ENCODE measurements at regions not wholly inside any gene's neighbourhood (a gene's known extent, or its start where the extent isn't known, plus 50 kb on each side); places are given as distances from the start of the nearest gene placed in this dataset.

DNA sequence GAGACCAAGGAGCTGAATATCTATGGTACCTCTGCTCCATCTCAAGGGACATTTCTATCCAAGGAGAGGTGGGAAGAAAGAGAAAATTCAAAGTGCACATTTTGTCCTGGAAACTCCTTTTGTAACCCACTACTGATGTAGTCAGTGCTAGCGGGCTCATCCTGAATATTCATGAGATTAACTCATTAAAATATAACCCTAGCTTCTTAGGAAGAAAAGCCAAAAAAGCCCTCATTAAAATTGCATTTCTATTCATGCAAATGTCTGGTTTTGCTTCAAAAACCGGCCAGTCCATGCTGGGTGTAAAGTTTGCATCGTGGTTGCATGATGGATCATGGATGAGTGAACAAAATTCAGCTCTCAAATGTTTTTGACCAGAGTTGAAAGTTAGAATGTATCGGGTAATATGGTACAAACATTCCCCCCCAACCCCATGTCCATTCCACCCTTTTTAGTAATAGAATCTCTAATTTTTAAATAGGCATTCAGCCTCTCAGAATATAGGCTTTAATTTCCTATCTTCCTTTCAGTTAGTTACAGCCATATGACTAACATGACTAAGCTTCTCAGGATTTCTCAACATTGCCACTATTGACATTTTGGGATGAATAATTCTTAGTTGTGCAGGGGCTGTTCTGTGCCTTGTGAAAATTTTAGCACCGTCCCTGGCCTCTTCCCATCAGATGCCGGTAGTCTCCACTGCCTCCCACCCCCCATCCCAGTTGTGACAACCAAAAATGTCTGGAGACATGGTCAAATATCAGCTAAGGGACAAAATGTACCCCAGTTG lies 104.2 kb upstream of the RND3 start:
- H3K9me3 Mint-ChIP-seq = peaks cover 0 to 1% (median 0%) of the 10 kb centered on the region in 5 donors

DNA sequence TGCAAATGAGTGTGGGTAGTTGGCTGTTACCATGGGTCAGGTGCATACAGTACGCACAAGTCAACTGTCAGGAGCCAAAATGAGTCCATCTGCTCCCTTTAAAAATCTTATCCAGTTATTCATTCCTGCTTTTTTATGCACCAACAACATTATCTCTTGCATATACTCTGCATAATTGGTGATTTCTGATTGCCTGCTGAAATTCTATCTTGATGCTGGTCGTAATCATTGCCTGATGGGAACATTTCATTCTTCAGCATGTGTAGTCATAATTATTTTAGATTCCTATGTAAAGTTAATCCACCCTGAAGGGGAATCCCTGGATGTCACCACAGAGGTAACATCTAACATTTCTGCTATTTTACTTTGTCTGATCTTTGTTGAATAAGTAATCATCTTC lies 102.2 kb upstream of the RND3 start:
- ChIA-PET CTCF (no interaction called here), POLR2A (no interaction called here)
- H3K4me3 ChIP-seq (ENCODE audit: low read length) = no peak overlapping the region
- Mint-ChIP-seq H3K9me3 (peaks cover 0 to 1% (median 0%) of the 10 kb centered on the region in 5 donors), H3K36me3 (no peaks in the 10 kb centered on the region), H3K27ac (no peak overlapping the region), H3K4me1 (no peaks in the 10 kb centered on the region), H3K4me3 (no peak overlapping the region), H3K27me3 (no peaks in the 10 kb centered on the region)
- no peaks in the 10 kb centered on the region for H3K27me3 ChIP-seq (ENCODE audit: insufficient read depth, low read length, poor library complexity, severe bottlenecking)
- no peak for DNase-seq
- H3K9me3 ChIP-seq (ENCODE audit: low read length) = no peaks in the 10 kb centered on the region
- H3K27ac ChIP-seq (ENCODE audit: low read depth, low read length) = no peak overlapping the region
- H3K36me3 ChIP-seq (ENCODE audit: insufficient read depth, low read length) = no peaks in the 10 kb centered on the region
- no peaks in the 10 kb centered on the region for H3K4me1 ChIP-seq (ENCODE audit: insufficient read depth, low read length)

More for the DNA sequence above, 104.2 kb upstream of the RND3 start:
- no peaks in the 10 kb centered on the region for H3K27me3 ChIP-seq (ENCODE audit: insufficient read depth, low read length, poor library complexity, severe bottlenecking)
- ChIA-PET CTCF (no interaction called here), POLR2A (no interaction called here)
- H3K4me1 ChIP-seq (ENCODE audit: insufficient read depth, low read length) = no peaks in the 10 kb centered on the region
- Mint-ChIP-seq H3K27me3 (no peaks in the 10 kb centered on the region), H3K36me3 (no peaks in the 10 kb centered on the region), H3K27ac (peak overlapping the region in 1 of 8 donors; percentile 46), H3K4me1 (no peaks in the 10 kb centered on the region), H3K4me3 (no peak overlapping the region)
- no peak overlapping the region for H3K27ac ChIP-seq (ENCODE audit: low read depth, low read length)
- H3K4me3 ChIP-seq (ENCODE audit: low read length) = no peak overlapping the region
- no peaks in the 10 kb centered on the region for H3K9me3 ChIP-seq (ENCODE audit: low read length)
- no peak for DNase-seq
- no peaks in the 10 kb centered on the region for H3K36me3 ChIP-seq (ENCODE audit: insufficient read depth, low read length)

DNA sequence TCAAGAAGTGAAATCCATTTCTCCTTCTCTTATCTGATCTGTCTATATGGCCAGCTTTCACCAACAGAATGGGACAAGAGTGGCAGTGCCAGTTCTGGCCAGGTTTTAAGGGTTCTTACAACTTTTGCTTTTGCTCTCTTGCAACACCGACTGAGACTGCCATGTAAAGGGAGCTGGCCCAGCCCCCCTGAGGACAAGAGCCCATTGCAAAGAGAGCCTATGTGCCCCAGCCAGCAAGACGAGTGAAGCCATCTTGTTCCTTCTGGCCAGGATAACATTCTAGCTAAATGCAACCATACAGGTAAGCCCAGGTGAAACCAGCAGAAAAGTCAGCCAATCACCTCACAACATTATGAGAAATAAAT lies 101.0 kb upstream of the RND3 start:
- ChIA-PET POLR2A (no interaction called here), CTCF (no interaction called here)
- no peaks in the 10 kb centered on the region for H3K9me3 ChIP-seq (ENCODE audit: low read length)
- no peak overlapping the region for H3K27ac ChIP-seq (ENCODE audit: low read depth, low read length)
- Mint-ChIP-seq H3K9me3 (peaks cover 0 to 1% (median 0%) of the 10 kb centered on the region in 5 donors), H3K4me3 (no peak overlapping the region), H3K27me3 (no peaks in the 10 kb centered on the region), H3K27ac (no peak overlapping the region), H3K36me3 (no peaks in the 10 kb centered on the region), H3K4me1 (no peaks in the 10 kb centered on the region)
- H3K27me3 ChIP-seq (ENCODE audit: insufficient read depth, low read length, poor library complexity, severe bottlenecking) = no peaks in the 10 kb centered on the region
- H3K4me3 ChIP-seq (ENCODE audit: low read length) = no peak overlapping the region
- H3K36me3 ChIP-seq (ENCODE audit: insufficient read depth, low read length) = no peaks in the 10 kb centered on the region
- no peaks in the 10 kb centered on the region for H3K4me1 ChIP-seq (ENCODE audit: insufficient read depth, low read length)
- no peak for DNase-seq

DNA sequence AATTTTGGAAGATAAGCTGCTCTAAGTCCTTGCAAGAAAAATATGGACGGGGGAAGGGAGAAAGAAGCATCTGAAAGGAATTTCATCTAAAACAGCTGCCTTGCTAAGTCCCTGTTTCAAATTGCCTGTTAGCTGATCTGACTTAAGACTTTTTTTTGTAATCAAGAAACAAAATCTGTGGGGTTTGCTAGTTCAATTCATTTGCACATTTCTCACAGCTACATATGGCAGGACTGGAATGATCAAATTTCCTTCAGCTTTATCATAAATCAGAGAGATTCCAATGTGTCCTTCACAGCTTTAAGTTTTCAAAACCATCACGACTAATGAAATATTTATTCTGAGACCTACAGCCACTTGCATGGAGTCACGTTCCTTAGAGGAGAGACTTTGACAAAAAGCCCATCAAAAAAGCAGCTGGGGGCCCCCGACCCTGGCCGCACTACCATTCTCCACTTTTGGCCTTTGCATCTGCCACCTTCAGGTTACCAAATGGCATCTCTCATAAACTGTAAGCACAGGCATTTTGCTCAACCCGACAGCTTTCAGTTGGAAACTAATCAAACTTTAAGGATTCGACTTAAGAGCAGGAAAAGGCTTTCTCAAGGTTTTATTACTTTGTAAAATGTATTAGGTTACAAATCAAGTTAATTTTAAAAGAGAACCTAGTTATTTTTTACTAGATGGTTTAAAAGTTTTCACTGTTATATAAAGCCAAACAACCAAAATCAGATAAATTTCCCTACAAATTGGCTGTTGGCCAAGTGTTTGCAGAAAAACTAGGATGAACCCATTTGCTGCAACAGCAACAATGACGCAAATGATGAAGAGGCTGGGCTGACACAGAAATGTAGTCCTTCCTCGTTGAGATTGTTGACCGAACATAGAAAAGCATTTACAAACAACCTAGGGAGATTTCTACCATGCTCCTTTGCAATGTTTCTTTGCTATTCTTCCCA lies 100.4 kb upstream of the RND3 start:
- Histone ChIP-seq H3K9me3 (ENCODE audit: low read length) (no peaks in the 10 kb centered on the region), H3K4me3 (ENCODE audit: low read length) (no peak overlapping the region), H3K27ac (ENCODE audit: low read depth, low read length) (no peak overlapping the region), H3K36me3 (ENCODE audit: insufficient read depth, low read length) (no peaks in the 10 kb centered on the region), H3K27me3 (ENCODE audit: insufficient read depth, low read length, poor library complexity, severe bottlenecking) (no peaks in the 10 kb centered on the region), H3K4me1 (ENCODE audit: insufficient read depth, low read length) (no peaks in the 10 kb centered on the region)
- Mint-ChIP-seq H3K27me3 (no peaks in the 10 kb centered on the region), H3K9me3 (peaks cover 0 to 1% (median 0%) of the 10 kb centered on the region in 5 donors), H3K27ac (no peak overlapping the region), H3K36me3 (no peaks in the 10 kb centered on the region), H3K4me3 (no peak overlapping the region), H3K4me1 (no peaks in the 10 kb centered on the region)
- POLR2A ChIA-PET = no interaction called here
- CTCF ChIA-PET = no interaction called here
- no peak for DNase-seq

DNA sequence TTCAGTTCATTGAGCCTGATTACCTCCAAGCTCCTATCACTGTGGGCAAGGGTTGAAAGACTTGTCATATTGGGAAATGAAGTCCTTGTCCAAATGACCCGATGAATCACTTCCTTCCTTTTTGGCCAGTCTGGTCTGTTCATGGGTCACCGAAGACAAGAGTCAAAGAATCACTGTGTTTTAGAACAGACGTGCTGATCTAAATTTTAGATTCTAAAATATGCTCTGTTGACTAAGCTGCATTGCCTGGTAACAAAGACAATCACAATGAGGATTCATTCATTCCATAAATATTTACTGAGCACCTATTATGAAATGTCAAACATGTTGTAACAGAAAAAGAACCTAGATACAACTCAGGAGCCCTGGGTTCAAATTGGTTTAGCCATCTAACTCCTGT lies 99.4 kb upstream of the RND3 start:
- Histone ChIP-seq H3K9me3 (ENCODE audit: low read length) (no peaks in the 10 kb centered on the region), H3K36me3 (ENCODE audit: insufficient read depth, low read length) (no peaks in the 10 kb centered on the region), H3K4me3 (ENCODE audit: low read length) (no peak overlapping the region), H3K27me3 (ENCODE audit: insufficient read depth, low read length, poor library complexity, severe bottlenecking) (no peaks in the 10 kb centered on the region), H3K27ac (ENCODE audit: low read depth, low read length) (no peak overlapping the region), H3K4me1 (ENCODE audit: insufficient read depth, low read length) (no peaks in the 10 kb centered on the region)
- peaks cover 0 to 4% (median 0%) of the 10 kb centered on the region in 5 donors for H3K9me3 Mint-ChIP-seq
- H3K27ac Mint-ChIP-seq = no peak overlapping the region
- ChIA-PET CTCF (no interaction called here), POLR2A (no interaction called here)
- no peaks in the 10 kb centered on the region for H3K36me3 Mint-ChIP-seq
- no peaks in the 10 kb centered on the region for H3K27me3 Mint-ChIP-seq
- H3K4me1 Mint-ChIP-seq = no peaks in the 10 kb centered on the region
- DNase-seq = no peak
- H3K4me3 Mint-ChIP-seq = no peak overlapping the region

DNA sequence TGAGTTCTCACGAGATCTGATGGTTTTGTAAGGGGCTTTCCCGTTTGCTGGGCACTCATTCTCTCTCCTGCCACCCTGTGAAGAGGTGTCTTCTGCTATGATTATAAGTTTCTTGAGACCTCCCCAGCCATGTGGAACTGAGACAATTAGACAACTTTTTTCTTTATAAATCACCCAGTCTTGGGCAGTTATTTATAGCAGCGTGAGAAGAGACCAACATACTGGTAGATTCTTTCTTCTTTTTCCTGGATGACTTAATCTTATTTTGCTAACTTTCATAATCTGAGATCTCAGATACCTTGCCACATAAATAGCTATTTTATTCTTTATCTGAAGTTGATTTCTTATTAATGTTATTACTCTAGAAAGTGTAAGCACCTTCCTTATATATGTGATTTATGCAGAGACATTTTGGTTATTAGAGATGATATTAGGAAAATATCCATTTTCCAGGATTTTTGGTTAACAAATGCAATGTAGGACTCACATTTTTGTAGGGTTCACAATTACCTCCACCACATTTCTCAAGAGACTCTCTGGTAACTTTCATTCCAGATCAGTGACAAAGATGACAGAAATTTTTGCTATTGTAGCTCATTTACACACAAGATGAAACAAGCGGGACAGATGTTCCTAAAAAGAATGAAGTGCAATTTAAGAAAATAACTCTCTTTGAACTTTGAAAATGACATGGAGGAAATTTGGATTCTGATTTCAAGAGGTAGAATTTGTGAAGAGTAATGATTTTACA lies 97.9 kb upstream of the RND3 start:
- H3K27me3 ChIP-seq (ENCODE audit: insufficient read depth, low read length, poor library complexity, severe bottlenecking) = no peaks in the 10 kb centered on the region
- POLR2A ChIA-PET = no interaction called here
- no peaks in the 10 kb centered on the region for H3K36me3 ChIP-seq (ENCODE audit: insufficient read depth, low read length)
- CTCF ChIA-PET = no interaction called here
- Mint-ChIP-seq H3K27me3 (no peaks in the 10 kb centered on the region), H3K27ac (no peak overlapping the region), H3K36me3 (no peaks in the 10 kb centered on the region), H3K4me3 (no peak overlapping the region), H3K4me1 (no peaks in the 10 kb centered on the region), H3K9me3 (peaks cover 0 to 4% (median 0%) of the 10 kb centered on the region in 5 donors)
- no peak overlapping the region for H3K4me3 ChIP-seq (ENCODE audit: low read length)
- H3K4me1 ChIP-seq (ENCODE audit: insufficient read depth, low read length) = no peaks in the 10 kb centered on the region
- no peaks in the 10 kb centered on the region for H3K9me3 ChIP-seq (ENCODE audit: low read length)
- H3K27ac ChIP-seq (ENCODE audit: low read depth, low read length) = no peak overlapping the region
- no peak for DNase-seq

DNA sequence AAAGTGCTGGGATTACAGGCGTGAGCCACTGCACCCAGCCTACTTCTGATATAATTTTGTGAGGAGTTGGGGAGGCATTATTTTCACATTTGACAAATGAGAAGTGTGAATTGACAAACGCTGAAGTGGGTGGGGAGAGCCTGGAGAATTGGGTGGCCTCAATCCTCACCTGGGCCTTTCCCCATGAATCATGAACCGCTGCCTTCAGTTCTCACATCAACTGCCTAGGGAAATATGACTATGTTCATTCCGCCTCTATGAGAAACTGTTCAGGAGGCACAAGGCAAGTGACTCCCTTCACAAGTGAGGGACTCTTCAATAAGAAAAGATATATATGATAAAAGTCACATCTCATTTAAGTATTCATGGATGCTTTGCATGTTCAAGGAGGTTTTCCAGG lies 96.6 kb upstream of the RND3 start:
- H3K27ac Mint-ChIP-seq = no peak overlapping the region
- no peaks in the 10 kb centered on the region for H3K27me3 Mint-ChIP-seq
- H3K4me1 ChIP-seq (ENCODE audit: insufficient read depth, low read length) = no peaks in the 10 kb centered on the region
- POLR2A ChIA-PET = no interaction called here
- H3K4me1 Mint-ChIP-seq = no peaks in the 10 kb centered on the region
- CTCF ChIA-PET = no interaction called here
- H3K36me3 Mint-ChIP-seq = no peaks in the 10 kb centered on the region
- no peak overlapping the region for H3K4me3 Mint-ChIP-seq
- no peak overlapping the region for H3K27ac ChIP-seq (ENCODE audit: low read depth, low read length)
- no peaks in the 10 kb centered on the region for H3K9me3 ChIP-seq (ENCODE audit: low read length)
- peaks cover 5 to 9% (median 7%) of the 10 kb centered on the region in 5 donors for H3K9me3 Mint-ChIP-seq
- no peak for DNase-seq
- no peak overlapping the region for H3K4me3 ChIP-seq (ENCODE audit: low read length)
- no peaks in the 10 kb centered on the region for H3K27me3 ChIP-seq (ENCODE audit: insufficient read depth, low read length, poor library complexity, severe bottlenecking)
- no peaks in the 10 kb centered on the region for H3K36me3 ChIP-seq (ENCODE audit: insufficient read depth, low read length)
